ENCODE measurements at regions not wholly inside any gene's neighbourhood (a gene's known extent, or its start where the extent isn't known, plus 50 kb on each side); places are given as distances from the start of the nearest gene placed in this dataset.

GRCh38 chr12:102728506-102729242 lies 188.4 kb downstream of the PAH start:
- TF ChIP-seq CTCF (IDR thresholded peaks at IDR 0.05) (no peak), POLR2AphosphoS5 (IDR thresholded peaks at IDR 0.05; ENCODE audit: low read depth, low read length) (no peak), REST (IDR thresholded peaks at IDR 0.05; ENCODE audit: insufficient read depth in 1 of 2, low read depth in 2 of 2, low read length in 1 of 2) (no peak), SIN3A (IDR thresholded peaks at IDR 0.05; ENCODE audit: borderline replicate concordance, insufficient read depth, low read depth, low read length) (no peak)
